NCI-H446 (cell line): ENCODE measurements at regions not wholly inside any gene's neighbourhood (a gene's known extent, or its start where the extent isn't known, plus 50 kb on each side); places are given as distances from the start of the nearest gene placed in this dataset.

Experiments
- DNase-seq, 2 experiments: peaks; one replicate each; lab custom pipeline; 2025; lab: John Stamatoyannopoulos, UW

DNA sequence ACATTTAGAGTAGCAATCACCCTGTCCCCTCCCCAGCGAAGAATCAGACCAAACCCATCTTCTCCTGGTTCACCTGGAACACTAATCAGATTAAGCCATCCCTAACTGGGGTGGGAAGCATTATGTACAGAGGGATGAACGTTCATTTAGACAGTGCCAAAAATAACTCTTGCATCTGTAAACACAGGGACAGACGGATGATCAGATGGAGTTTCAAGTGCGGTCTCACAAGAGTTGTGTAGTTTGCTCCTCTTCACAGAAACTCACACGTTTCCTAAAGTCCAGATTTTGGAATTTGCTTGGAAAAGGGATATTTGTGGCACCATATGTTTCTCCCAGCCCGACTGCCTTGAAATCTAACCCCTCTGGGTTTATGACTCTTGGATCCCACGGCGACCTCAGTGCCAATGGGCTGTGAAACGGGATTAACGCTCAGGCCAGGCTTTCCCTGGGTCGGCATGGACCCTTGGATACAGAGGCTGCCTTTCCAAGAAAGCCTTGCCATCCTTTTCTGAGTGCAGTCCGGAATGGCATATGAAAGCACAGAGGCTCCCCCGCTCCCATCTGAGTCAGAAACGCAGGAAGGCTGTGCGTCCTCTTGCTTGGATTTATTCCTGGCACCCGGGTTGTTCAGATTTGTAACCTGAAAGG, 293.2 kb upstream of the HABP2 start:
- DNase-seq, result peak in 1 of 2 experiments; percentile 34

DNA sequence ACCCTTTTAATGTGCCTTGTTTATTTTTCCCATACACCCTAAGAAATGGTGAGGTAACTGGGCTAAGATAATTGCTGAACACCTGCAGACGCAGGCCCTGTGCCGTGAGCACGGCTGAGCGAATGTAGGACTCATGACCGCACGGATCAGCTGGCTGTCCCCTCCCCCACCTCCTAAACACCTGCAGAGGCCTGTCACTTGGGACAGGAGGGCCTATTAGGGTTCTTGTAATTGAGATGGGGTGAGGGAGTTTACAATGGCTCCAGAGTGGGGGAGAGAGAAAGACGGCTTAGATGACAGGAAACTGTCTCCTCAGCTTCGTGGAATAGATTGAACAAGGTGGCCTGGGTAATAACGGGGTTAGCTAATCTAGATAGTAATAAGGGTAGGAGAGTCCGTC, 291.7 kb upstream of the HABP2 start:
- DNase-seq, result no peak

DNA sequence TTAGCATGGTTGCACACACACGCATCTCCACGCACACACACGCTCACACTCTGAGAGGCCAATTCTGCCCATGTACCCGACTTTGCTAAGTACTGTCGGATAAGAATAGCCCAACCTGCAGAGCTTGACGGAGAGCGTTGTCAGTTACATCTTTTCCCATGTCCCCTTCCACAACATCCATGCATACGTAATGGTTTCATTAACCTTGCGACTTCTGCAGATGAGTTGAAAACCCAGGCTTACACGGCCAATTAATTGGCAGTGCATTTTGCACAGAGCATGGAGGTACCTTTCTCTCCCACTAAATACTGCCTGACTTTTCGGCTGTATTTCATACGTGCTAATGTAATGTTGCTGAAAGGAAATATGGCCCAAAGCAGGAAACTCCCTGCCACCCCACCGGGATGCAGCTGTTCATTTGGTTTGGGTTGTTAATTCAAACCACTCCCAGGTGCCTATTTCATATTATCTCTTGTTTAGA, 291.2 kb upstream of the HABP2 start:
- DNase-seq, result no peak

DNA sequence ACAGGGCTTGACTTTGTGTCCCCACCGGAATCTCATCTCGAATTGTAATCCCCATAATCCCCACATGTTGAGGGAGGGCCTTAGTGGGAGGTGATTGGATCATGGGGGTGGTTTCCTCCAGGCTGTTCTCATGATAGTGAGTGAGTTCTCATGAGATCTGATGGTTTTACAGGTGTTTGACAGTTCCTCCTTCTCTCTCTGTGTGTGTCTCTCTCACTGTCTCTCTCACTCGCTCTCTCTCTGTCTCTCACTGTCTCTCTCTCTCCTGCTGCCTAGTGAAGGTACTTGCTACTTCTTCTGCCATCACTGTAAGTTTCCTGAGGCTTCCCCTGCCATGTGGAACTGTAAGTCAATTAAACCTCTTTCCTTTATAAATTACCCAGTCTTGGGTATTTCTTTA, 289.8 kb upstream of the HABP2 start:
- no peak for DNase-seq

DNA sequence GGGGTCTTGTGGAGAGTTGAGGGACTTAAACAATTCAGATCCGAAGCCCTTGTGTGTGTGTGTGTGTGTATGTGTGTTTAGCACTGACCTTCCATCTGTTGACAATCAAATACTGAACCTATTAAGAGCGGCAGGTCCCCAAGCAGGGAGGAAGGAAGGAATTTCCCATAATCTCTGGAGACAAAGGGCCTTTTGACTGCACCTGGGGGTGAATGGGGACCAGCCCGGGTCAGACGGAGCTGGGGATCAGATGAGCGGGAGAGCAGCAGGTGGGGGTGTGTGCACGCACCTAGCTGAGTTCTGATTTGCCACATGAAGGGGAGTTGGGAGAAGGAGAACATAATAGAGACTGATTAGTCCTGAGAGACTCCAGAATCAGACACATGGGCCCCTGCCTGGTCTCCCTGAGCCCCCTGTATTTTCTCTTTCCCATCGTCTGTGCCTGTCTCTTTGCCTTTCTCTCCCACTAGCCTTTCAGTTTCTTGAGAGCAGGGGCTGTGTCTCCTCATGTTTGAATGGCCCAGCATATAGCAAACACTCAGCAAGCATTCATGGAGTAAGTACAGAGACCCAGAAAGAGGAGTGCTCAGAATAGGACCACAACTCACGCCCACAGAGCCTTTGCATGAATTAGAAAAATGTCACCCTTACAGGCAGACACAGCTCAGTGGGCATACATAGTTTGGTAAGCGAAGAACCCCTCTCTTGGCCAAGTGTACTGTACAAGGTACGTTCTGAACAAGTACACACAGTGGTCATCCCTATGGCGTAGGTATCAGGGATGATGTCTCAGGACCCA, 288.3 kb upstream of the HABP2 start:
- DNase-seq, result no peak

DNA sequence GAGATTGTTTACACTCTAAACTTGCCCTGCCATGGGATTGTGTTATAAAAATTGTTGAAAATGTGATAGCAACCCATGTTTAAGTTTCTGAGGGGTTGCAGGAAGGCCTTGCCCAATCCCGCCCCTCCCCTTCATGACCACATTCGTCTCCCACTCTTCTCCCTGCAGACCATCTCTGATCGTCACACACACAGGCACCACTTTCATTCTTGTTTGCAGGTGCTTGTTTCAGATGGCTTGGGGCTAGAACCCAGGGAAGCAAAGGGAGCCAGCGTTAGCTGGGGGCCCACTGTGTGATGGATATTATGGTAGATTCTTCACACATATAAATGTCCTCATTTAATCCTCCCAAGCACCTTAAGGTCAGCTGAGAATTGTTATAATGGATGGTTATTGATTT, 286.7 kb upstream of the HABP2 start:
- no peak for DNase-seq

DNA sequence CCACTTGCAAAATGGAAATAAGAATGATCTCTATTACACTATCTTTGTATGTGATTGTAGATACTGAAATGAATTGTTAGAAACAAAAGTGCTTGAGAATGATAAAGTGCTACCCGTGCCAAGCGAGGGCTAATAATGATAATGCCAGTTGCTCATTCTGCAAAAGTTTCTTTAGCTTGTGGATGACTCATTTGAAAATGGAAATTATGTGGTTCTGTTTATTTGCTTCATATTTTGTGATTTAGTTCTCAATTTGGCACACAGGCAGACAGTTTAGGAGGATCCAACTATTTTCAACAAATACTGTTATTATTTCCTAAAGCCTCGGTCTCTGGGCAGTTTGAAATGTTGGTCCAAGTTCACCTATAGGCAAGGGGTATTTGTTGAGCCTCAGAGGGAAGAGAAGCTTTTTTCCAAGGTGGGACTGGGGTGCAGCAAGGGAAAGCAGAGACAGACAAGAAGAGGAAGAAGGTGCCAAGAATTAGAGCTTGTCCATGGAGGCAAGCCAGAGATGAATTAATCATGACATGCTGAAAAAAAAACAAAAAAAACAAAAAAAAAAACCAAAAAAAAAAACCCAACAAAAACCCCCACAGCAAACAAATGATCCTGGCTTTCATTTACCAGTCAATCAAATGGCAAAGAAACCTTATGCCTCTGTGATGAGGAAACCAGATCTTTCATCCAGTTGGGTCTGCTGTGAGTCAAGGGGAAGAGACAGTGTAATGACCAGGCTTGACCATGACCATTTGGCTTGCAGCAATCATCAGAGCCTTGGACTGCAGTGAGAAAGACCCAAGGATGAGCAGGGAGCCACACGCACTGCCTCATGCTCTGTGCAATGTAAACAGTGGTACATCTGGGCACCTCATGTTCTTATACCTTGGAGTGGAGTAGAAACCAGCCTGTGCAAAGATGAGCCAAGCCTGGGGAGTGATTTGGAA, 285.0 kb upstream of the HABP2 start:
- DNase-seq, result peak in 1 of 2 experiments; percentile 2

DNA sequence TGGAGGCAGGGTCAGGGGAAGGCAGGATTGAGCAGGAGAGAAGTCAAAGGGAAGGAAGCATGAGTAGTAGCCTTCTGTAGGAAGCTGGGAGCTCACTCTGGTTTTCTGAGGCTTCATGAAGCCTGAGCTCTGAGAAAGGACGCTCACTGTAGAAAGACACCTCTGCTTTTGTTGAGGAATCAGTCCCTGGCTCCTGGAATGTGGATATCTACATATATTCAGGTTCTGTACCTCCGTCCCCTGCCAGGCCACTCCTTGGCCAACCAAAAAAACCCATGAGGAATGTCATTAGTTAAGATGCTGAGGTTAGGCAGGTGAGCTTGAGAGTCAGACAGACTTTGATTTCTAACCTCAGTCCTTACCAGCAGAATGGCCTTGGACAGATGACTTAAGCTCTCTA, 283.5 kb upstream of the HABP2 start:
- no peak for DNase-seq

DNA sequence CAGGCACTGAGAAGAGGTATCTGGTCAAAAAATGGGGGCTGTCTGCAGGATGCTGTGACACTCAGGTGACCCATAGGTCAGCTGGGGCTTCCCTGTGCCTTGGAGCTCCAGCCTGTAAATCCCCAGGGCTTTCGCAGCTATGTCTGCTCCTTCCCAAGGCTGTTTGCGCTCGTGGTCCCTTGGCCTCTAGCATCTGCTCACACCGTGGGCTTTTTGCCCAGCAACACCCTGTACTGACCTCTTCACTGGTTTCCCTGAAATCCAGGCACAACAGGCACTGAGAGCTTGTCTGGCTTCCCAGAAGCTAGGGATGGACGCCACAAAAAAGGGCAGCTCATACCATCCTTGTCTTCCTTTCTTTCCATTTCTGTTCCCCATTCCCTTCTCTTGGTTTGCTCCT, 280.3 kb upstream of the HABP2 start:
- no peak for DNase-seq

DNA sequence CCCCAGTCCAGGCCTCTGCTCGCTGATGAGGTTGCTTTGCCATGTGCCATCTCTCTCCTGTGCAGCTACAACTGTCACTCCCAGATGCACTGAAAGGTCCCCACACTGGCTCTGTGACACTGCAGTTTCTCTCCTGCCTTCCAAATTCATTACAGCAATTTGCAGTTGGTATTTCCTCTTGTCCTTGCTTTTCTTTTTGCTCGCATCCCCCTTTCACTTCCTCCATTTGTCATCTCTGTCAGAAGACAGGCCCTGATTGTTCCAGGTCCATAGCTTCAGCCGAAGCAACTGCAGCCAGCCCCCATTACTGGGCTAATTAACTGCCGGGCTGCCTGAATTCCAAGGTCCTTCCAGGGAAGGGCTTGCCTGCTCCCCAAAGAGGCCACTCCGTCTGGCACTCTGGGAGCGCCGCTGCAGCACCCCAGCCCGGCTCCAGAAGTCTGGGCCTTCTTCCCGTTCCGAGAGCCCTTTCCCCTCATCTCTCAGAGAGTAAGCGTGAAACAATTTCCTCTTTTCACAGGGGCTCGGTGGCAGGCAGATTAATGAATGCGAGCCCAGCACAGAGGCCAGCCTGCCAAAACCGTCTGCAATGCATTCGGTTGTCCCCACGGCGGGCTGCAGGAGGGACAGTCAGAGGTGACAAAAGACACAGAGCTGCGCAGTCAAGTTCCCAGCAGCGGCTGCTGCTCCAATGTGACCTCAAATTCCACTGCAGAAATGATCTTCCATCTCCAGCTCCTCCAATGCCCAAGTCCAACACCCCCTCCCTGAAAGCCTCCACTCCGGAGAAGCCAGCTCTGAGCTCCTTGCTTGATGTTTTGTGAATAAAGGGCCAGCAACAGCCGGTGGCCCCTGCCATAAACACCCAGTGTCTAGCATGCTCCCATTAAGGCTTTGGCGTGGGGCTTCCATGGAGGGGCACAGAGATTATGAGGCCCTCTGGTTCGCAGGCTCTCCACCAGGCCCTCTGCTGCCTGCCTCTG, 279.4 kb upstream of the HABP2 start:
- no peak for DNase-seq

DNA sequence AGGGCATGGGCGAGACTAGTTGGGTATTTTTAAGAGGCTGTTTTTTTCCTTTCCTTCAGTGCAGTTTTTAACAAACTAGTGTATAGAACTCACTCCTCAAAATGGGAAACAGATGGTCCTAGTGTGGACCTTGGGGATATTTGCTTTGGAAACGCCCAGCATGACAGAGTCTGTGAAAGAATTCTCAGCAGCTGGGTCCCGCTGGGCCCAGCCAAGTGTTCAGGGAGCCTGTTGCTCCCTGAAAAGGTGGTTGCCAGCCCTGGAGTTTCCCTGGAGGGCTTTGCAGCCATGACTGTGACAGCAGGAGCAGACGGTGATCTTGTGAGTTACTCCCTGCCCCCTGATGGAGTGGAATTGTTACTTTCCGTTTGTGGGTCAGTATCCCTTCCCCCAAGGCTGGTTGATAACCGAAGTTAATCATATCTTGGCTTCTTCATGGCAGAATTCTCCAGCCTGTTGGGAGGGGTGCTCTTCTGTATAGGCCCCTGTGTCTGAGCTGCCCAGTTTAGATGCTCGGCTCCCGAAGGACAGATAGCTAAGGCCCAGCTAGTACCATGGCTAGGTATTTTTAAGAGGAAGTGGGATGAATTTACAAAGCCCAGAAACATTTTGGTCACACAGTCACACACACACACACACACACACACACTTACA, 278.6 kb upstream of the HABP2 start:
- DNase-seq, result peak in 1 of 2 experiments; percentile 59

DNA sequence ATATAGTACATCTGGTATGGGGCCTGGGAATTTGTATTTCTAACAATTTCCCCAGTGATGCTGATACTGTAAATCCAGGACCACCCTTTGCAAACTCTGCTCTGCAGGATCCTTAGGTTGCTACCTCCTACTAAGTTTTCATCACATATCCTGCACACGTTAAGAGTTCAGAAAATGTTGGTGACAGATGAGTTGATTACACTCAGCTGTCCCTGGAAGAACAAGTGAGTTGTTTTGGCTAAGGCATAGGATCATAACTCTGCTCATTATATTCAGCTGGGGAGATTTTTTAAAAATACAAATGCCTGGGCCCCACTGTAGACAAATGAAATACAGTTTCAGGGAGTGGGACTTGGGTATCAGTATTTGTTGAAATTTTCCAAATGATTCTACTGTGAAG, 274.6 kb upstream of the HABP2 start:
- no peak for DNase-seq

DNA sequence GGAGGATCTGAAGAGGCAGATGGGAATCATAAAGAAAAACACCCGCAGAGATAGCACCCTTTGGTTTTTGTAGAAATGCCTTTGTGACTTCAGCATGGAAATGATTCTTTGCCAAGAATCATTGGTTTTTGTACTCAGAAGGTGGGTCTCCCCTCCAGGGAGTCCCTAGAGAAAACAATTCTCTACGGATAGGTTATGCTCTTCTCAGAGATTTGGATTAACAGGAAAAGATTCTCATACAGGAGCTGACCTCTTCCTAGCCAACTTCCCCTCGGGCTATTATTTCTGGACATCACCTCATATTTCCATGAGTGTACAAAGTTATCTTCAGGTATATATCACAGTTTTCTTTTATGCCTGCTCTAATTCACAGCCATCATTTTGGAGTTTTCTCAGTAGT, 274.2 kb upstream of the HABP2 start:
- no peak for DNase-seq

DNA sequence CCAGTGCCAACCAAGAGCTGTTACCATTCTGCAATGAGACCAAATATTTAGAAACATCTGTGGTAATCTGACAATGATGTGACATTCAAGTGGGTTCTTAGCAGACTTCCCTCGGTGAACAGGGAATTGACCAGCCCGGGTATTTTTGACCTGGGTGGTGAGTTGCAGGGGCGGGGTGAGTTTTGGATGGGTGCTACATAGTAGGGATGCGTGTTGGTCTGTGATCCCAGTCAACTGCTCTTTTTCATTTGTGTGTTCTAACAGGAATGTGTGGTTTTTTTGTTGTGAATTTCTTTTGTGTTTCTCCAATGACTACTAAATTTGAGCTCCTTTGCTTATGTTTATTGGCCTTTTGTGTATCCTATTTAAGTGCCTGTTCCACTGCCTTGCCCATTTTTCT, 273.6 kb upstream of the HABP2 start:
- DNase-seq, result no peak

DNA sequence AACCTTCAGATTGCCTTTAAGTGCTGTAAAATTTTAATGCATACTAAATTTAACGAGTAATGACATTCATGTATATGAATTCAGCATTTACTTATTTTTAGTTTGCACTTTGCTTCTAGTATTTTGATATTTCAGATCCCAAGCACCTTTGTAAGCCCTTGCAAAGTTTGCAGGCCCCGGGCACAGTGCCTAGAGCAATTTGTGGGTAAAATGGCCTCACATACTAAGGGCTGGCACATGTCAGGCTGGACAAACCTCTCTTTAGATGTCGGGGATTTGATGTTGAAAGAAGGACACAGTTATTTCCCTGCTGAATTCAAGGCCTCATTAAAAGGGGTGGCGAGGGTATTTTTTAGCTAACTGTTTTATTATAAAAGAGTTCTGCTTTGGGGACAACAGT, 270.3 kb upstream of the HABP2 start:
- no peak for DNase-seq

DNA sequence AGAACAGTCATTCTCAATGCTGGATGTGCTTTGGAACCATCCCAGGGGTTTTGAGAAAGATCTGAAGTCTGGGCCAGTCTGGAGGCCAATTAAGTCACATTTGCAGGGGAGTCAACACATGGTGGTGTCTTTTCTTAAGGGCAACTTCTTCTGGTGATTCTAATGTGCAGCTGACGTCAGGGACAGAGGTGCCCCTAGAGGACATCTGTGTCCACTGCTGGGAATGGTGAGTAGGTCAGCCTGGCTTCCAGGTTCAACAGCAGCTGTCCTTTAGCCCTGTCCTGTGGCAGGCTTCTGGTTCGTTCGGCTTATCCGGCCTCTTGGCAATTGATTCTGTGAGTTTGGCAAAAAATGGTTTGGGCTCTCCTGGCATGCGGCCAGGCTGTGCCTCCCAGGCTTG, 269.7 kb upstream of the HABP2 start:
- peak in 1 of 2 experiments; percentile 45 for DNase-seq

DNA sequence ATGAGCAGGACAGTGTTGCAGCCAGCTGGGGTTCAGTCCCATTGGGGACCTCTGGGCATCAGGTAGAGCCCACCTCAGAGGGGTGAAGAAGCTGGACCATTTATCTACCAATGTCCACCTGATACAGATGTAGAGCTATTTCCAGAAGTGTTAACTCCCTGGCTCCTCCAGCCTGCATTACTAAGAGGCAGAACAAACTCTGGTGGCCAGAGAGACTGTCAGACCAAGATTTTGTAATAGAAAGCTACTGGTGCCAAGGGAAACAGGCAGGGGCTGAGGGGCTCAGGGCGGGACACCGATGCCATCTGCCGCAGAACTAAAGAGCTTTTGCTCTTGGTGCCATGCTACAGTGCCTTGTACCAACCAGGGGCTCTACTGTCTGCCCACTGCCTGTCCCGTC, 268.2 kb upstream of the HABP2 start:
- DNase-seq, result no peak

DNA sequence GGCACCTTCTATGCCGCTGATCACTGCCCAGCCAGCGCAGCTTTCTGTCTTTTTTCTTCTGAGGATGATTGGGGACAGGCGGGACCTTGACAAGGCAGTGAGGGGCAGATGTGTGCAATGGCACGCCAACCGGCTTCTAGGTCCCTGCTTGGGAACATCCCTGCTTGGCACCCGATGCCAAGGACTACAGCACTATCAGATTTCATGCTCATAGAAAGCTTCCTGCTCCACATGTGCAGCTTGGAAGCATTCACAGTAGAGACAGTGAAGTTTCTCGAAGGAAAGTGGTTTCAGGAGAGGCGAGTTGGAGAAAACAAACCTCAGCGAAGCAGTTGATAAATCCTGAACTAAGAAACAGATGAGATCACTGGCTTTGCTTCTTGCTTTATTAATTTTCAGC, 267.5 kb upstream of the HABP2 start:
- DNase-seq, result no peak

DNA sequence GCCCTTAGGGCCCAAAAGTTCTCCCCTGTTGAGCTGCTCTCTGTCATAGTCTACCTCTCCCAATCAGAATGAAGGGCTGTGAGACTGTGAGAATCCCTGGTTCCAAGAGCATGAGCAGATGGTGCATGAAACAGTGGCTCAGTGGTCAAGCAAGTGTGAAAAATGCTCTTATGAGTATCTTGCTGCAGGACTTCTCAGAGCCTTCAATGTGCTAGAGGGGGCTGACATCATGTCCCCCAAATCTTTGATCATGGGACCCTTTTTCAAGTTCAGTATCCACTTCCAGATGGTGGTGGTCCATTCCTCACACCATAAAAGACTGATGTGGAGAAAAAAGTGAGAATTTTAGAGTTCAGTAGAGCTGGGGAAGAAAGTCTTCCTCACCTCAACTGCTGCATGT, 265.3 kb upstream of the HABP2 start:
- DNase-seq, result no peak

DNA sequence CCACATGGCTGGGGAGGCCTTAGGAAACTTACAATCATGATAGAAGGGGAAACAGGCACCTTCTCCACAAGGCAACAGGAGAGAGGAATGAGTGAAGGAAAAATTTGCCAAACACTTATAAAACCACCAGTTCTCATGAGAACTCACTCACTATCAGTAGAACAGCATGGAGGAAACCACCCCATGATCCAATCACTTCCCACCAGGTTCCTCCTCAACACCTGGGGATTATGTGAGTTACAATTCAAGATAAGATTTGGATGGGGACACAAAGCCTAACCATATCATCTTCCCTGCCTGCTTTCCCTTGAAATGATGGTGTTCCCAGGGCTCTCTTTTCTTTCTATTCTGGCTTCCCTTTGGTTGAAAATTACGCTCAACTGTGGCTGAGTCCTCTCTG, 262.7 kb upstream of the HABP2 start:
- DNase-seq, result no peak

DNA sequence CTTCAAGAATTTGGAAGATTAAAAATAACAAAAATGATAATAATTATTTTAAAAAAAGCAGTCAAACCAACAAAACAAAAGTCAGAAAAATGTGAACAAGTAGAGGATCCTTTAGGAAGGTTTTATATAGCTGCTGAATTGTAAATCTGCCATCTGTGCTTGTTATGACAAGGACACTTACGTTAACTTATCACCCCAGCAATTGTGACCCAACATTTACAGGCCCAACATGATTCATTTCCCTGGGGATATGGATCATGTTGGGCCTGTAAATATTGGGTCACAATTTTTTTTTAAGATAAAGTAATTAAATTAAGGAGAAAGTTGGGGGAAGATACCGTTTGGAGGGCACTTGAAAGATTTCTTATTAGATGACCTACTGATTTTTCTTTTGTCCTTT, 261.4 kb upstream of the HABP2 start:
- no peak for DNase-seq
